ENCODE measurements at regions not wholly inside any gene's neighbourhood (a gene's known extent, or its start where the extent isn't known, plus 50 kb on each side); places are given as distances from the start of the nearest gene placed in this dataset.

DNA sequence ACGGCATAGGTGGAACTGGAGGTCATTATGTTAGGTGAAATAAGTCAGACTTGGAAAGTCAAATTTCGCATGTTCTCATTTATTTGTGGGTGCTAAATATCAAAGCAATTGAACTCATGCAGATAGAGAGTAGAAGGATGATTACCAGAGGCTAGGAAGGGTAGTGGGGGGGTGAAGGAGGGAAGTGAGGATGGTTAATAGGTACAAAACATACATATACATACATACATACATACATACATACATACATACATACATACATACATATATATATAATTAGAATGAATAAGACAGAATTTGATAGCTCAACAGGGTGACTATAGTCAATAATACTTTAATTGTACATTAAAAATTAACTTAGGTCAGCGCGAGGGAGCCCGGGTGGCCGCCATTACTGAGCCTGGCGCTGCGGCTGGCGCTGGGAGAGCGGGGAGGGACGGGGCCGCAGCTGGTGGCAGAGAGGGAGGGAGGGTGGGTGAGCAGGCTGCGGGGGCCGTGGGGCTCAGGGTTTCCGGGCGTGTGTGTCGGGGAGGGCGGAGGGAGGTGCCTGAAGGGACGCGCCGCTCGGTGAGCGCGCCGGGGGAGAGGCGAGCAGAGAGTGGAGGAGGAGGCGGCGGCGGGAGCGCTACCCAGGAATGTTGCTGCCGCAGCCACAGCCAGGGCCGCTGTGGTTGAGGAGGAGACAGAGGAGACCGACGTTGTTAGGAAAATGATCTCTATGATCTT, 85.8 kb upstream of the EGFR start:
- TF ChIP-seq, protein P1, sequence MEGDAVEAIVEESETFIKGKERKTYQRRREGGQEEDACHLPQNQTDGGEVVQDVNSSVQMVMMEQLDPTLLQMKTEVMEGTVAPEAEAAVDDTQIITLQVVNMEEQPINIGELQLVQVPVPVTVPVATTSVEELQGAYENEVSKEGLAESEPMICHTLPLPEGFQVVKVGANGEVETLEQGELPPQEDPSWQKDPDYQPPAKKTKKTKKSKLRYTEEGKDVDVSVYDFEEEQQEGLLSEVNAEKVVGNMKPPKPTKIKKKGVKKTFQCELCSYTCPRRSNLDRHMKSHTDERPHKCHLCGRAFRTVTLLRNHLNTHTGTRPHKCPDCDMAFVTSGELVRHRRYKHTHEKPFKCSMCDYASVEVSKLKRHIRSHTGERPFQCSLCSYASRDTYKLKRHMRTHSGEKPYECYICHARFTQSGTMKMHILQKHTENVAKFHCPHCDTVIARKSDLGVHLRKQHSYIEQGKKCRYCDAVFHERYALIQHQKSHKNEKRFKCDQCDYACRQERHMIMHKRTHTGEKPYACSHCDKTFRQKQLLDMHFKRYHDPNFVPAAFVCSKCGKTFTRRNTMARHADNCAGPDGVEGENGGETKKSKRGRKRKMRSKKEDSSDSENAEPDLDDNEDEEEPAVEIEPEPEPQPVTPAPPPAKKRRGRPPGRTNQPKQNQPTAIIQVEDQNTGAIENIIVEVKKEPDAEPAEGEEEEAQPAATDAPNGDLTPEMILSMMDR (IDR thresholded peaks at IDR 0.05; ENCODE audit: low read depth, low read length): no peak
- TF ChIP-seq POLR2A (IDR thresholded peaks at IDR 0.05; ENCODE audit: extremely low read depth, insufficient read length): no peak
